Embryonic facial prominence (tissue), 1 donor: ENCODE measurements at regions not wholly inside any gene's neighbourhood (a gene's known extent, or its start where the extent isn't known, plus 50 kb on each side); places are given as distances from the start of the nearest gene placed in this dataset.

Experiments used
- DNase-seq: peaks from one replicate; pipeline ENCODE4 v3.0.0-alpha.2; 2016; ENCODE audit errors: extremely low spot score

- DNase-seq: no peak
Observed at GRCh38 chr2:14257801-14258507, 374.6 kb upstream of the LRATD1 start.

- no peak for DNase-seq
Observed at GRCh38 chr2:14261771-14262170, 370.7 kb upstream of the LRATD1 start.

- DNase-seq: no peak
Observed at GRCh38 chr2:14263053-14263452, 369.5 kb upstream of the LRATD1 start.

- DNase-seq: no peak
Observed at GRCh38 chr2:14270036-14270582, 362.4 kb upstream of the LRATD1 start.

- no peak for DNase-seq
Observed at GRCh38 chr2:14272396-14273075, 360.0 kb upstream of the LRATD1 start.

GRCh38 chr2:14273650-14274049 lies 358.9 kb upstream of the LRATD1 start:
- no peak for DNase-seq

GRCh38 chr2:14284244-14284643 lies 348.3 kb upstream of the LRATD1 start:
- DNase-seq: no peak

GRCh38 chr2:14285812-14286211 lies 346.7 kb upstream of the LRATD1 start:
- no peak for DNase-seq

GRCh38 chr2:14288016-14288415 lies 344.5 kb upstream of the LRATD1 start:
- peak; percentile 16 for DNase-seq

GRCh38 chr2:14292964-14293363 lies 339.6 kb upstream of the LRATD1 start:
- DNase-seq: no peak

GRCh38 chr2:14297340-14297739 lies 335.2 kb upstream of the LRATD1 start:
- DNase-seq: no peak

GRCh38 chr2:14297906-14298305 lies 334.6 kb upstream of the LRATD1 start:
- no peak for DNase-seq

- DNase-seq: no peak
Observed at GRCh38 chr2:14301331-14301730, 331.2 kb upstream of the LRATD1 start.

- DNase-seq: no peak
Observed at GRCh38 chr2:14303366-14304115, 329.0 kb upstream of the LRATD1 start.

- no peak for DNase-seq
Observed at GRCh38 chr2:14304326-14304725, 328.2 kb upstream of the LRATD1 start.

GRCh38 chr2:14306268-14306861 lies 326.2 kb upstream of the LRATD1 start:
- no peak for DNase-seq

- DNase-seq: no peak
Observed at GRCh38 chr2:14313341-14313740, 319.2 kb upstream of the LRATD1 start.

GRCh38 chr2:14316594-14316993 lies 315.9 kb upstream of the LRATD1 start:
- no peak for DNase-seq

- DNase-seq: no peak
Observed at GRCh38 chr2:14321357-14321756, 311.2 kb upstream of the LRATD1 start.

GRCh38 chr2:14322306-14322705 lies 310.2 kb upstream of the LRATD1 start:
- no peak for DNase-seq

- DNase-seq: no peak
Observed at GRCh38 chr2:14324308-14324707, 308.2 kb upstream of the LRATD1 start.

GRCh38 chr2:14330884-14331283 lies 301.6 kb upstream of the LRATD1 start:
- DNase-seq: no peak
